Astrocyte (in vitro differentiated cells and primary cell): ENCODE measurements at regions not wholly inside any gene's neighbourhood (a gene's known extent, or its start where the extent isn't known, plus 50 kb on each side); places are given as distances from the start of the nearest gene placed in this dataset.

ENCODE experiments used
- DNase-seq: peaks from one replicate; pipeline ENCODE4 v3.0.0-alpha.2; 2010; ENCODE audit warnings: low read depth
- FAIRE-seq: peaks from 2 replicates; lab custom pipeline; 2011; peaks lifted over from hg19 to GRCh38; lab: Jason Lieb, UNC
- H2AFZ ChIP-seq: 2 replicates; pipeline ENCODE4 v1.6.0; 2012; ENCODE audit warnings: low read depth, low read length, inconsistent platforms
- H3K27ac ChIP-seq: 2 replicates; pipeline ENCODE4 v1.5.1; 2011; ENCODE audit warnings: low read depth, low read length, inconsistent platforms
- H3K27me3 ChIP-seq: 2 replicates; pipeline ENCODE4 v1.6.0; 2011; ENCODE audit warnings: low read length, inconsistent platforms; ENCODE audit not compliant: insufficient read depth
- H3K36me3 ChIP-seq: 2 replicates; pipeline ENCODE4 v1.5.1; 2011; ENCODE audit warnings: low read length, inconsistent platforms; ENCODE audit not compliant: insufficient read depth
- H3K4me1 ChIP-seq: 2 replicates; pipeline ENCODE4 v1.5.1; 2011; ENCODE audit warnings: low read length, inconsistent platforms; ENCODE audit not compliant: insufficient read depth
- H3K4me2 ChIP-seq: 2 replicates; pipeline ENCODE4 v1.6.0; 2012; ENCODE audit warnings: low read length, inconsistent platforms
- H3K4me3 ChIP-seq: 2 replicates; pipeline ENCODE4 v1.5.1; 2011; ENCODE audit warnings: low read depth, mild to moderate bottlenecking, low read length, inconsistent platforms; ENCODE audit not compliant: insufficient read depth
- H3K79me2 ChIP-seq: 2 replicates; pipeline ENCODE4 v1.6.0; 2012; ENCODE audit warnings: mild to moderate bottlenecking, low read length, inconsistent platforms; ENCODE audit not compliant: insufficient read depth
- H3K9ac ChIP-seq: 2 replicates; pipeline ENCODE4 v1.6.0; 2012; ENCODE audit warnings: mild to moderate bottlenecking, low read length, inconsistent platforms
- H3K9me3 ChIP-seq: 2 replicates; pipeline ENCODE4 v1.5.1; 2012; ENCODE audit warnings: low read depth, mild to moderate bottlenecking, low read length, inconsistent platforms; ENCODE audit not compliant: insufficient read depth
- H4K20me1 ChIP-seq: 2 replicates; pipeline ENCODE4 v1.6.0; 2012; ENCODE audit warnings: low read length, inconsistent platforms; ENCODE audit not compliant: insufficient read depth
- H3K27ac Mint-ChIP-seq: one replicate; pipeline ENCODE4 v1.8.0; 2021; ENCODE audit warnings: mild to moderate bottlenecking, mixed read lengths; ENCODE audit not compliant: unreplicated experiment
- H3K27me3 Mint-ChIP-seq: one replicate; pipeline ENCODE4 v1.8.0; 2021; ENCODE audit warnings: low read depth, mixed read lengths; ENCODE audit not compliant: unreplicated experiment
- H3K36me3 Mint-ChIP-seq: one replicate; pipeline ENCODE4 v1.8.0; 2021; ENCODE audit warnings: low read depth, mixed read lengths; ENCODE audit not compliant: unreplicated experiment
- H3K4me1 Mint-ChIP-seq: one replicate; pipeline ENCODE4 v1.8.0; 2021; ENCODE audit warnings: low read depth, mixed read lengths; ENCODE audit not compliant: unreplicated experiment
- H3K4me3 Mint-ChIP-seq: one replicate; pipeline ENCODE4 v1.8.0; 2021; ENCODE audit warnings: mild to moderate bottlenecking, moderate library complexity, mixed read lengths; ENCODE audit not compliant: unreplicated experiment
- H3K9me3 Mint-ChIP-seq: one replicate; pipeline ENCODE4 v1.8.0; 2021; ENCODE audit warnings: mild to moderate bottlenecking, mixed read lengths; ENCODE audit not compliant: unreplicated experiment
- EZH2 ChIP-seq: IDR thresholded peaks from 2 replicates; pipeline ENCODE4 v1.6.1; 2012; ENCODE audit warnings: mild to moderate bottlenecking, low read length, inconsistent platforms; ENCODE audit not compliant: insufficient read depth
- TF ChIP-seq, protein P1 (sequence below): IDR thresholded peaks from 2 replicates; pipeline ENCODE4 v1.5.1; 2011; ENCODE audit warnings: low read depth, mild to moderate bottlenecking, inconsistent platforms, low read length, moderate library complexity; ENCODE audit not compliant: insufficient read depth

DNA sequence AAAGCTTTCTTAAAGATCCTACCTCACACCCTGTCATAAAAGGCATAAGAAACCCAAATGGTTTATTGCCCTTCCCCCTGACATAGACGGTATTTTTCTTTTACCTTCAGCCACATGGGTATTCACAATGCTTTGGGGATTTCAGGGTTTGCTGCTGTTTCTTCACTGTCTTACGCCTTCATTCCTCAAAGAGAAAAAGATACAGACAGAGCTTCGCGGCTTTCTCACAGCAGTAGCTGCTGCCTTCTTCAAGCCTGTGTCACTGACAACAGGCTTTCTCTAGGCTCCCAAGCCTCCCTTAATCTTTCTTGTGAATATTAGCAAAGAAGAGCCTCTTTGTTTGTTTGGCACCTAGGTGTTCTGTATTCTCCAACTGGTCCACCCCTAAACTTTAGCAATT lies 197.4 kb upstream of the ARID2 start:
- Histone ChIP-seq H3K9ac (no peak overlapping the region), H3K4me3 (no peak overlapping the region), H4K20me1 (no peaks in the 10 kb centered on the region), H3K4me2 (no peak overlapping the region), H2AFZ (no peak overlapping the region), H3K27me3 (no peaks in the 10 kb centered on the region), H3K36me3 (no peaks in the 10 kb centered on the region), H3K79me2 (no peaks in the 10 kb centered on the region), H3K4me1 (no peaks in the 10 kb centered on the region), H3K27ac (no peak overlapping the region), H3K9me3 (no peaks in the 10 kb centered on the region)
- H3K27me3 Mint-ChIP-seq = no peaks in the 10 kb centered on the region
- no peaks in the 10 kb centered on the region for H3K36me3 Mint-ChIP-seq
- no peak for TF ChIP-seq EZH2
- TF ChIP-seq, protein P1, sequence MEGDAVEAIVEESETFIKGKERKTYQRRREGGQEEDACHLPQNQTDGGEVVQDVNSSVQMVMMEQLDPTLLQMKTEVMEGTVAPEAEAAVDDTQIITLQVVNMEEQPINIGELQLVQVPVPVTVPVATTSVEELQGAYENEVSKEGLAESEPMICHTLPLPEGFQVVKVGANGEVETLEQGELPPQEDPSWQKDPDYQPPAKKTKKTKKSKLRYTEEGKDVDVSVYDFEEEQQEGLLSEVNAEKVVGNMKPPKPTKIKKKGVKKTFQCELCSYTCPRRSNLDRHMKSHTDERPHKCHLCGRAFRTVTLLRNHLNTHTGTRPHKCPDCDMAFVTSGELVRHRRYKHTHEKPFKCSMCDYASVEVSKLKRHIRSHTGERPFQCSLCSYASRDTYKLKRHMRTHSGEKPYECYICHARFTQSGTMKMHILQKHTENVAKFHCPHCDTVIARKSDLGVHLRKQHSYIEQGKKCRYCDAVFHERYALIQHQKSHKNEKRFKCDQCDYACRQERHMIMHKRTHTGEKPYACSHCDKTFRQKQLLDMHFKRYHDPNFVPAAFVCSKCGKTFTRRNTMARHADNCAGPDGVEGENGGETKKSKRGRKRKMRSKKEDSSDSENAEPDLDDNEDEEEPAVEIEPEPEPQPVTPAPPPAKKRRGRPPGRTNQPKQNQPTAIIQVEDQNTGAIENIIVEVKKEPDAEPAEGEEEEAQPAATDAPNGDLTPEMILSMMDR = no peak
- no peak overlapping the region for H3K4me3 Mint-ChIP-seq
- H3K27ac Mint-ChIP-seq = no peak overlapping the region
- no peaks in the 10 kb centered on the region for H3K4me1 Mint-ChIP-seq
- no peak for DNase-seq
- no peak for FAIRE-seq
- no peaks in the 10 kb centered on the region for H3K9me3 Mint-ChIP-seq

GRCh38 chr12:45535610-45536180 lies 193.8 kb upstream of the ARID2 start:
- Mint-ChIP-seq H3K9me3 (no peaks in the 10 kb centered on the region), H3K36me3 (no peaks in the 10 kb centered on the region), H3K4me1 (no peaks in the 10 kb centered on the region), H3K27ac (no peak overlapping the region), H3K4me3 (no peak overlapping the region), H3K27me3 (no peaks in the 10 kb centered on the region)
- Histone ChIP-seq H4K20me1 (no peaks in the 10 kb centered on the region), H2AFZ (no peak overlapping the region), H3K36me3 (no peaks in the 10 kb centered on the region), H3K27me3 (no peaks in the 10 kb centered on the region), H3K79me2 (no peaks in the 10 kb centered on the region), H3K9me3 (no peaks in the 10 kb centered on the region), H3K4me3 (no peak overlapping the region), H3K4me1 (no peaks in the 10 kb centered on the region), H3K9ac (no peak overlapping the region), H3K27ac (no peak overlapping the region), H3K4me2 (no peak overlapping the region)
- FAIRE-seq (no peak), DNase-seq (no peak)
- TF ChIP-seq, protein P1 = no peak
- TF ChIP-seq EZH2 = no peak

GRCh38 chr12:45536284-45536683 lies 193.2 kb upstream of the ARID2 start:
- TF ChIP-seq, protein P1 = no peak
- TF ChIP-seq EZH2 = no peak
- Histone ChIP-seq H3K4me1 (no peaks in the 10 kb centered on the region), H3K9me3 (no peaks in the 10 kb centered on the region), H3K9ac (no peak overlapping the region), H3K27ac (no peak overlapping the region), H3K36me3 (no peaks in the 10 kb centered on the region), H4K20me1 (no peaks in the 10 kb centered on the region), H3K79me2 (no peaks in the 10 kb centered on the region), H3K27me3 (no peaks in the 10 kb centered on the region), H3K4me3 (no peak overlapping the region), H3K4me2 (no peak overlapping the region), H2AFZ (no peak overlapping the region)
- FAIRE-seq (no peak), DNase-seq (no peak)
- Mint-ChIP-seq H3K27ac (no peak overlapping the region), H3K4me1 (no peaks in the 10 kb centered on the region), H3K36me3 (no peaks in the 10 kb centered on the region), H3K4me3 (no peak overlapping the region), H3K27me3 (no peaks in the 10 kb centered on the region), H3K9me3 (no peaks in the 10 kb centered on the region)
